SW480 (cell line): ENCODE measurements at regions not wholly inside any gene's neighbourhood (a gene's known extent, or its start where the extent isn't known, plus 50 kb on each side); places are given as distances from the start of the nearest gene placed in this dataset.
A peak's percentile ranks its signal among the peaks of the same experiment; 100 is the strongest.
"Not testable (repeated sequence)": the region's sequence is repeated elsewhere in the genome, so short reads cannot be mapped to it uniquely, and the experiment has no call there.

ENCODE experiments used
- DNase-seq: peaks from one replicate; pipeline ENCODE4 v3.0.0-alpha.2; 2016; ENCODE audit warnings: low spot score

DNA sequence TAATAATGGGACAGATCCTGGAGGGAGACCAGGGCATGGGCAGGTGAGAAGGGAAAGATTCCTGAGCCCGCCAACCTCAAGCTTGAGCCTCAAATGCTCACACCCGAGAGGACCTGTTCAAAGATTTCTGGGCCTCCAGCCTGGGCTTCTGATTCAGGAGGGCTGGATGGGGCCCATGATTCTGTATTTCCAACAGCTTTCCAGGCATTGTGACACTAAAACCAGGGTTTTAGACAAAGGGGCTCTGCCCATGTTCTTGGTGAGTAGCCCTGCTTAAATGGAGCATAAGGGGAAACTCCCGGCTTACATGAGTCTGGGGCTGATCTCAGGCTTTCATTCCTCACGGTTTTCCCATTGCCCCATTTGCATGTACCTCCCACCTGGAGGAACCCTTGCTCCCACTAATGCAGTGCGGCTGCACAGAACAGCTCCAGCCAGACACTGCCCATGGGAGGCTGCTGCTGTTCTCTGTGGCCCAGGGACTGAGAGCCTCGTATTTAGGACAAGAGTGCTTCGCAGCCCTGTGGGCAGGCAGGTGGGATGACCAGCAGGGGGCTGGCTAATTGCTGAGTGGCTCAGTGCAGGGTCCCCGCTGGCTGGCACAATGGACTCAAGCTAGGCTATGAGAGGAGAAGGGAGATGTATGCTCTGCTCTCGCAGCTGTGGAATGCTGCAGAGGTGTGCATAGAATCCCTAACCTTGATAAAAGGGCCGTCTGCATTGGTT, 135.3 kb upstream of the COBL start:
- no peak for DNase-seq

- no peak for DNase-seq
These were observed 133.9 kb upstream of the COBL start for GRCh38 chr7:51450541-51450940.

DNA sequence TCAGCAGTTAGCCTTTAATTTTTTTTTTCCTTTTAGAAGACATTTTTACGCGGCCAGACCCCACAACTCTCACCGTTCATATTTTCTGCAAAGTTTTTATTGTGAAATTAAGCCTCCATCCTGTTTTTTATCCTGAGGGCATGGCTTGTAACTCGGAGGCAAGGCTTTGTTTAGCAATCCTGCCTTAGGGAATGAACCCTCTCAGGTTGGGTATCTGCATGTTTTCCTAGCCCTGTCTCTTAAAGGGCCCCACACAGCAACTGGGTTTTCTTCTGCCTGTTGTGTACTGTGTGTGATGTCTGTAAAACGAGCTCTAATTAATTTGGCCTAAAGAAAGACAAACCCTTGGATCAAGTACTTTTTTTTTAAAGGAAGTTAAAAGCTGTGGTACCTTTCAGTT, 130.2 kb upstream of the COBL start:
- DNase-seq = no peak

DNA sequence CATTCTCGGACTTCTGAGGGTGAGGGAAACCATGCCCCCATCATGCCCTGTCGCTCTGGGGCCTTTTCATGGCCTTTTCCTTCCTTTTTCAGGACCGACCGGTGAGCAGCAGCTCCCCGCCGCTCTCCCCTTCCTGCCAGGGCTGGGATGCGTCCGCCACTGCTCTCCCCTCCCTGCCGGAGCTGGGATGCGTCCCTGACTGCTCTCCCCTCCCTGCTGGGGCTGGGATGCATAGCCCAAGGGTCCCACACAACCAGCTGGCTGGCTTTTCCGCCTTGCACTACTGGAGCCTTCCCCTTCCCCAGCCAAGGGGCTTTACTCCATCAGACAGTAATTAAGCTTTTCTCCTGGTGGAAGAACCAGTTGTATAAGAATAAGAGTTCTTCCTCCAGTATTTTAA, 129.7 kb upstream of the COBL start:
- DNase-seq = no peak

DNA sequence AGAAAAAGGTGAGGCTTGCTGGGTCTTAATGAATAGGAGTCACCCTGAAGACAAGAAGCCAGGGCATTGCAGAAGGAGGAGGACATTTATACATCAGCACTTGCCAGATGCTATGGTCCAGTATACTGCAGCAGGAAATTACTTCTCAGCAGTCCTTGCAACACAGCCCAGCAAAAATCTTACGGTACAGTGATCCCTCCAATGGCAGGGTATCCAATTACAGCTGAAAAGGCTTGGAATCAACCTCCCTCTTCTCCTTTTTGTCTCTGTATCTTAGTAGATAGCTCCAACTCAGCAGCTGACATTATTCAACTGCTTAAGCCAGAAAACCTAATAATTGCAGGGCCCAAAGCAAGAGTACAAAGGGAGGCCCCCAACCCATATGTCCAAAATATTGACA, 128.3 kb upstream of the COBL start:
- DNase-seq = no peak

- peak; percentile 68 for DNase-seq
These were observed 114.0 kb upstream of the COBL start for GRCh38 chr7:51430480-51431086.

- peak; percentile 26 for DNase-seq
These were observed 111.7 kb upstream of the COBL start for GRCh38 chr7:51428217-51428887.

DNA sequence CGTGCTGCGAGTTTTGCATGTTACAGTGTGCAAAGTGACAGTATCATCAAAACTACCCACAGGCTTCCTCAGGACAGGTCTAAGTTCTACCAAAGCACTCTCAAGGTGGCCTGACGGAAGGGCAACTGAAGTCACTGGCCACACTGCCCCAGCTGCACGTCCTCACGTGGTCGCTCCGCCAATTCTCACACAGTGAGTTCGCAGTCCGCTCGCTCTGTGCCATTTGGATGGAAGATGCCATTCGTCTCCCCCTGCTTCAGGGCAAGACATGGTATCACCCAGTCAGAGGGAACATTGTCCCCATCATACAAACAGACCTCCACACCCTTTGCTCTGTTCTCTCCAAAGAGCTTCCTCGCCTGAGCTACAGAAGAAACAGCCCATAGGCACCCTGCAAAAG, 109.6 kb upstream of the COBL start:
- no peak for DNase-seq

GRCh38 chr7:51409934-51410333, 93.3 kb upstream of the COBL start:
- DNase-seq = not testable (repeated sequence)

DNA sequence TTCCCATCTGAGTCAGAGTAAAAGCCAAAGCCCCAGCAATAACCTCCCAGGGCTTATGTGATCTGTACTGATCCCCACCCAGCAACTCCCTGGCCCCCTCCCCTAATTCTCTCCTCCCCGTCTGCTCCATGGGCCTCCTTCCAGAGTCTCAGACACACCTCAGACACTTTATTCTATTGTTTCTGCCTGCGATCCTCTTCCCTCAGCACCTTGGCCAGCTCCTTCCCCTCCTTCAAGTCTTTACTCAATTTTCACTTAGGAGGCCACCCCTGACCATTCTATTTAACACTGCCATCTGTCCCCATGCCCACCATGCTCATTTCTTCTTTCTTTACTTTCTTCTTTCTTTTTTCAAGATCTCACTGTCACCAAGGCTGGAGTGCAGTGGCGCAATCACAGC, 81.0 kb upstream of the COBL start:
- DNase-seq = not testable (repeated sequence)

GRCh38 chr7:51393003-51393402, 76.4 kb upstream of the COBL start:
- DNase-seq = not testable (repeated sequence)

DNA sequence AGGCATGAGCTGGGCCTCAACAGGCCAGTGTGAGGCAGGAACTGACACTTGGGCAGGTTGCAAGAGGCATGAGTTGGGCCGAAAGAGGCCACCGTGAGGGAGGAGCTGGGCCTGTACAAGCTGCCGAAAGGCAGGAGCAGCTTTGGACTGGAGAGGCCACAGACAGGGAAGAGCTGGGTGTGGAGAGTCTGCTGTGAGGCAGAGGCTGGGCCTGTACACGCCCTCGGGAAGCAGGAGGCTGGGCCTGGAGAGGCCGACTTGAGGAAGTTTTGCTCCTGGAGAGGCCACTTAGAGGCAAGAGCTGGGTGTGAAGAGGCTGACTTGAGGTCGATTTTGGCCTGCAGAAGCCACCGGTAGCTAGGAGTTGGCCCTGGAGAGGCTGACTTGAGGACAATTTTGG, 73.3 kb upstream of the COBL start:
- DNase-seq = not testable (repeated sequence)

DNA sequence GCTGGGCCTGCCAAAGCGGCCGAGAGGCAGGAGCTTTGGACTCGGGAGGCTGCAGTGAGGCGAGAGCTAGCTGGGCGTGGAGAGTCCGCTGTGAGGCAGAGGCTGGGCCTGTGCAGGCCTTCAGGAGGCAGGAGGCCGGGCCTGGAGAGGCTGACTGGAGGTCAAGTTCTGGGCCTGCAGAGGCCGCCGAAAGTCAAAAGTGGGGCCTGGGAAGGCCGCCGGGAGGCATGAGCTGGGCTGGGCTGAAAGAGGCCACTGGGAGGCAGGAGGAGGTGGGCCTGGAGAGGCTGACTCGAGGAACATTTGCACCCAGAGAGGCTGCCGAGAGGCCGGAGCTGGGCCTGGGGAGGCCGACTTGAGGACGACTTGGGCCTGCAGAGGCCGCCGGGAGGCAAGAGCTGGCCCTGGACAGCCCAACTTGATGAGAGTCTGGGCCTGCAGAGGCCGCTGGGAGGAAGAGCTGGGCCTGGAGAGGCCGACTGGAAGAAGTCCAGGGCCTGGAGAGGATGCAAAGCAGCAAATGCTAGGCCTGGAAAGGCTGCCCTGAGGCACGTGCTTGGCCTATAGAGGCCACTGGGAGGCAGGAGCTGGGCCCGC, 72.7 kb upstream of the COBL start:
- DNase-seq = not testable (repeated sequence)

GRCh38 chr7:51388241-51388640, 71.6 kb upstream of the COBL start:
- DNase-seq = not testable (repeated sequence)

GRCh38 chr7:51386806-51387568, 70.4 kb upstream of the COBL start:
- not testable (repeated sequence) for DNase-seq

DNA sequence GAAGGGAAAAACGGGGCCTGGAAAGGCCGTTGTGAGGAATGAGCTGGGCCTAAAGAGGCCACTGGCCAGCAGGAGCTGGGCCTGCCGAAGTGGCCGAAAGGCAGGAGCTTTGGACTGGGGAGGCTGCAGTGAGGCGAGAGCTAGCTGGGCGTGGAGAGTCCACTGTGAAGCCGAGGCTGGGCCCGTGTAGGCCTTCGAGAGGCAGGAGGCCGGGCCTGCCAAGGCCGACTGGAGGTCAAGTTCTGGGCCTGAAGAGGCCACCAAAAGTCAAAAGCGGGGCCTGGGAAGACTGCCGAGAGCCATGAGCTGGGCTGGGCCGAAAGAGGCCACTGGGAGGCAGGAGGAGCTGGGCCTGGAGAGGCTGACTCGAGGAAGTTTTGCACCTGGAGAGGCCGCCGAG, 69.6 kb upstream of the COBL start:
- DNase-seq = not testable (repeated sequence)

- not testable (repeated sequence) for DNase-seq
These were observed 65.6 kb upstream of the COBL start for GRCh38 chr7:51382243-51382642.

DNA sequence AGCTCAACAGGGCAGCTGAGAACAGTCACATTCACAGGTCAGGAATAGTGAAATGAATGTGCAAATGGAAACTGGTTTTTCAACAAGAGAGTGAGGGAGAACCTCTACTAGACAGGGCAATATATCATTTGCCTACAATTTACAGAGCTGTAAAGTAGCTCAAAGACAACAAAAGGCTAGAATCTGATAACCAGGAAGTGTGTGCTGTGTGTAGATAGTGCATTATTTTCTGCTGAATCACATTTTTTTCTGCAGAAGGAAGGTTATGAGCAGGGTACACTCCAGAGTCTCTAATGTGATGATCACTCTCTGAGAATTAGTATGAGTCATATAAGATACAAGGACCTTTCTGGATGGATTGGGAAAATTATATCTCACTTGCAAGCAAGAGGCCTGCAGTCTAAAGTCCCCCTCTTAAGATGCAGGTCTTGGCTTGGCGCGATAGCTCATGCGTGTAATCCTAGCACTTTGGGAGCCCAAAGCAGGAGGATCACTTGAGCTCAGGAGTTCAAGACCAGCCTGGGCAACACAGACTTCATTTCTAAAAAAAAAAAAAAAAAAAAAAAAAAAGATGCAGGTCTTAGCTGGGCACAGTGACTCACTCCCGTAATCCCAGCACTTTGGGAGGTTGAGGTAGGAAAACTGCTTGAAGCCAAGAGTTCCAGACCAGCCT, 59.9 kb upstream of the COBL start:
- peak; percentile 71 for DNase-seq

GRCh38 chr7:51374936-51375335, 58.3 kb upstream of the COBL start:
- peak; percentile 81 for DNase-seq

GRCh38 chr7:51373607-51374006, 57.0 kb upstream of the COBL start:
- DNase-seq = not testable (repeated sequence)

DNA sequence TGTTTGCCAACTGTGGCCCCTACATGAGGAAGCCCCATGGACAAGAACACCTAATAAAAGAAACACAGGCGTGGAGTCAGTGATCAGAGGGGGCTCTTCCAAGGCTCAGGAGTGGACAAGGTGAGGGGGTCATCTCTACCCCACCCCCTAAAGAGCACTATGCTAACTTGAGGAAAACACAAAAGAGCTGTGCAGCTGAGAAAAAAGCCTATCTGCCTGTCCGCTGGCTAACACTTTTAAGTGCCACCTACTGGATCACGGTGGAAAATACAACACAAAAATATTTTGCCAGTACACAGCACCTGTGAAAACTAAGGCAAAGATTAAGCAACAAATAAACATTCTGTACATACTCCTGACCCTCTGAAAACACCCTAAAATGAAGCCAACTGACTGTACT, 53.1 kb upstream of the COBL start:
- DNase-seq = peak; percentile 44

- DNase-seq = not testable (repeated sequence)
These were observed 52.6 kb upstream of the COBL start for GRCh38 chr7:51369228-51369627.
